ENCODE measurements at regions not wholly inside any gene's neighbourhood (a gene's known extent, or its start where the extent isn't known, plus 50 kb on each side); places are given as distances from the start of the nearest gene placed in this dataset.

DNA sequence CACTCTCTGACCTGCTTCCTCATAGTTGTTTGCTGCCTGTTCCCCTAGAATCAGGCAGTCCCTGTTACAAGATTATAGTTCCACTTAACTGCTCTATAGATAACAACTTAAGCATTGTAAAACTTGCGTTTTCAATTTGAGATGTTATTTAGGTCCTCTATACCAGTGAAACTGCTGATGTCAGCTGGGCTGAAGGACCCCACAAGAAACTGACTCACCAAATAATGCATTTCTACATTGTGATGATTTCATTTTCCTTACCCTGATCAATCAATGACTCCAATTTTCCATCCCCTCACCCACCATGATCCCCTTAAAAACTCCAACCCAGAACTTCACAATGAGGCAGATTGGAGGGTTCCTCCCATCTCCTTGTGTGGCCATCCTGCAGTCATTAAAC is 280.7 kb downstream of the SLITRK1 start:
- Mint-ChIP-seq H3K27me3 (ENCODE audit: insufficient read depth, low read depth, poor library complexity) (peaks cover 4% of the 10 kb centered on the region), H3K4me3 (no peak overlapping the region), H3K27ac (no peak overlapping the region), H3K4me1 (no peaks in the 10 kb centered on the region), H3K9me3 (no peaks in the 10 kb centered on the region), H3K36me3 (ENCODE audit: low read depth) (no peaks in the 10 kb centered on the region)
- no peaks in the 10 kb centered on the region for H3K9me2 ChIP-seq (ENCODE audit: insufficient read depth)
- no peaks in the 10 kb centered on the region for H3K79me2 ChIP-seq (replicated peaks; ENCODE audit: insufficient read depth)
- H3K27ac ChIP-seq (ENCODE audit: low read depth), result no peak overlapping the region
- ATAC-seq (no peak), DNase-seq (ENCODE audit: low spot score) (no peak)
- H4K20me1 ChIP-seq (replicated peaks; ENCODE audit: insufficient read depth), result no peaks in the 10 kb centered on the region
- no peaks in the 10 kb centered on the region for H3K4me1 ChIP-seq (ENCODE audit: insufficient read depth)
- no peaks in the 10 kb centered on the region for H3F3A ChIP-seq (replicated peaks; ENCODE audit: low read depth)
- no peak overlapping the region for H3K4me3 ChIP-seq
- H2AFZ ChIP-seq, result no peak overlapping the region
- no peak overlapping the region for H3K4me2 ChIP-seq
- no peaks in the 10 kb centered on the region for H3K36me3 ChIP-seq (ENCODE audit: insufficient read depth)
- no peaks in the 10 kb centered on the region for H3K27me3 ChIP-seq (ENCODE audit: insufficient read depth)
- TF ChIP-seq CREB1 (CRISPR knock-in tag; IDR thresholded peaks at IDR 0.05; ENCODE audit: low read depth), result no peak
- no peak for TF ChIP-seq NANOG (IDR thresholded peaks at IDR 0.05; ENCODE audit: borderline replicate concordance)
- no peak for TF ChIP-seq REST (IDR thresholded peaks at IDR 0.05; ENCODE audit: unreplicated experiment)
- TF ChIP-seq, protein P1, sequence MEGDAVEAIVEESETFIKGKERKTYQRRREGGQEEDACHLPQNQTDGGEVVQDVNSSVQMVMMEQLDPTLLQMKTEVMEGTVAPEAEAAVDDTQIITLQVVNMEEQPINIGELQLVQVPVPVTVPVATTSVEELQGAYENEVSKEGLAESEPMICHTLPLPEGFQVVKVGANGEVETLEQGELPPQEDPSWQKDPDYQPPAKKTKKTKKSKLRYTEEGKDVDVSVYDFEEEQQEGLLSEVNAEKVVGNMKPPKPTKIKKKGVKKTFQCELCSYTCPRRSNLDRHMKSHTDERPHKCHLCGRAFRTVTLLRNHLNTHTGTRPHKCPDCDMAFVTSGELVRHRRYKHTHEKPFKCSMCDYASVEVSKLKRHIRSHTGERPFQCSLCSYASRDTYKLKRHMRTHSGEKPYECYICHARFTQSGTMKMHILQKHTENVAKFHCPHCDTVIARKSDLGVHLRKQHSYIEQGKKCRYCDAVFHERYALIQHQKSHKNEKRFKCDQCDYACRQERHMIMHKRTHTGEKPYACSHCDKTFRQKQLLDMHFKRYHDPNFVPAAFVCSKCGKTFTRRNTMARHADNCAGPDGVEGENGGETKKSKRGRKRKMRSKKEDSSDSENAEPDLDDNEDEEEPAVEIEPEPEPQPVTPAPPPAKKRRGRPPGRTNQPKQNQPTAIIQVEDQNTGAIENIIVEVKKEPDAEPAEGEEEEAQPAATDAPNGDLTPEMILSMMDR (conservative IDR thresholded peaks at IDR 0.05; ENCODE audit: low read depth in 2 of 2), result no peak
- no peak for TF ChIP-seq EZH2phosphoT487 (IDR thresholded peaks at IDR 0.05; ENCODE audit: unreplicated experiment)
- no peak for TF ChIP-seq ZNF114 (CRISPR knock-in tag; IDR thresholded peaks at IDR 0.05)
- no peak for TF ChIP-seq ZNF462 (CRISPR knock-in tag; IDR thresholded peaks at IDR 0.05)
- TF ChIP-seq POLR2AphosphoS5 (IDR thresholded peaks at IDR 0.05; ENCODE audit: low read depth), result no peak
- no peak for TF ChIP-seq ZNF331 (CRISPR knock-in tag; IDR thresholded peaks at IDR 0.05; ENCODE audit: low read depth)
- TF ChIP-seq JUNB (IDR thresholded peaks at IDR 0.05; ENCODE audit: unreplicated experiment), result no peak
- TF ChIP-seq EZH2 (IDR thresholded peaks at IDR 0.05; ENCODE audit: low read depth, unreplicated experiment), result no peak
